ENCODE measurements at regions not wholly inside any gene's neighbourhood (a gene's known extent, or its start where the extent isn't known, plus 50 kb on each side); places are given as distances from the start of the nearest gene placed in this dataset.

DNA sequence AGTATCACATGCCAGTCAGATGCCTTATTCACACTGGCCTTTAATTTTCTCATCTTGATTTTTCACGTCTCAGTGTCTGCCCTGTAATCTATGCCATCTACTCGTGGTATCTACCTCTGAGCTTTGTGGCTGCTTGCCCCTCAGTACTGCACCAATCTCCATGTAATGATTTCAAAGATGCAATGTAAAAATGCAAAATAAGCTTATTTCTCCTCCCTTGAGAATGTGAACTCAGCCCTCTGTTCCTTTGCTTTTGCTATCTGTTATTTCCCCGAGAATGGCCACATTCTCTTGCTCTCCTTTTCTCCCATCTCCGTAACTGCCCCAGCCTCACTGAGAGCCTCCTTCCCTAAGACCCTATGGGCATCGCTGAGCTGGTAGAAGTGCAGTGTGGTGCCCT lies 317.5 kb downstream of the SFMBT2 start:
- H3K27ac ChIP-seq (ENCODE audit: low read depth in 1 of 2, low read length in 2 of 2), result no peak overlapping the region
- no peaks in the 10 kb centered on the region for H3K27me3 ChIP-seq (ENCODE audit: control insufficient read depth in 1 of 2, insufficient read depth in 2 of 2, low read length in 1 of 2)
- no peaks in the 10 kb centered on the region for H3K9me3 ChIP-seq (ENCODE audit: control insufficient read depth, low read length)
- ATAC-seq (ENCODE audit: low FRiP score) (no peak), DNase-seq (no peak)
- H3K4me1 ChIP-seq (ENCODE audit: control insufficient read depth in 1 of 2, insufficient read depth in 2 of 2, low read length in 2 of 2), result no peaks in the 10 kb centered on the region
- intact Hi-C loops (cut with DNase I), result no loop called here
- H3K4me3 ChIP-seq (ENCODE audit: low read length in 2 of 2), result no peak overlapping the region
- WGBS, 2 donors, result 81 to 85% methylated on average over 5 of the region's 5 CpGs
- no peaks in the 10 kb centered on the region for H3K36me3 ChIP-seq (ENCODE audit: control insufficient read depth in 1 of 2, insufficient read depth in 2 of 2, low read length in 1 of 2)

DNA sequence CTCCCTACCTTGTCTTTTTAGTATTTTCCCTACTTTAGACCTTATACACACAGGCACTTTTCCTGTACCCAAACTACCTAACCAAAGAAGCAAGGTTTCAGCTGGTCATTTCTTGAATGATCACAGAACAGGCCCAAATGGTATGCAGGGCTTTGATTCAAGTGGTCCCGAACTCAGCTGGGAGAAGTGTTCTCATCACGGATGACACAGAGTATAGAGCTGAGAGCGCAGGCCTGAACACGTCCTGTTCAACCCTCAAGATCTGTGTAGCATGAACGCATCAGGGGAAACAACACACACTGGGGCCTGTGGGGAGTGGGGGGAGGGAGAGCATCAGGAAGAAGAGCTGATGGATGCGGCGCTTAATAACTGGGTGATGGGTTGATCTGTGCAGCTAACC lies 318.2 kb downstream of the SFMBT2 start:
- 88 to 91% methylated on average over 7 of the region's 7 CpGs for WGBS, 2 donors
- Histone ChIP-seq H3K9me3 (ENCODE audit: control insufficient read depth, low read length) (peaks cover 1% of the 10 kb centered on the region), H3K4me3 (ENCODE audit: low read length in 2 of 2) (no peak overlapping the region)

DNA sequence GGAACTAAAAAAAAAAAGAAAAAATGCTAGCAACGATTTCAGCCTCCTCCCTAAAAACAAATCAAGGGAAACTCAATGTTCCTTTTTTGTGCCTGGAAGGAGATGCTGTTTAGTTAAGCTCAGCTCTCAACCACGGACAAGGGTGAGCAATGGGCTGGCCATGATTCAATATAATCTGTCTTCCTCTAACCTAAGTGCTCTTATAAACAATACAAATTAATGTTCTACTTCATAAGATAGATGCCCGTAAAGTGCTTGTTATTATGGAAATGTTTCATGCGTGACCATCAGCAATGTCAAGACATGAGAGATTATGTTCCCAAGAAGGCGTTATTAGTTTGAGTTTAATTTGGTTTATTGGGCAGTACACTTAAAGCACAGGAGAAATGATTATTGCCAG lies 320.3 kb downstream of the SFMBT2 start:
- intact Hi-C loops (cut with DNase I), result no loop called here
- Histone ChIP-seq H3K4me1 (ENCODE audit: control insufficient read depth in 1 of 2, insufficient read depth in 2 of 2, low read length in 2 of 2) (no peaks in the 10 kb centered on the region), H3K9me3 (ENCODE audit: control insufficient read depth, low read length) (peaks cover 1% of the 10 kb centered on the region), H3K27ac (ENCODE audit: low read depth in 1 of 2, low read length in 2 of 2) (no peak overlapping the region), H3K4me3 (ENCODE audit: low read length in 2 of 2) (no peak overlapping the region), H3K27me3 (ENCODE audit: control insufficient read depth in 1 of 2, insufficient read depth in 2 of 2, low read length in 1 of 2) (no peaks in the 10 kb centered on the region), H3K36me3 (ENCODE audit: control insufficient read depth in 1 of 2, insufficient read depth in 2 of 2, low read length in 1 of 2) (no peaks in the 10 kb centered on the region)
- ATAC-seq (ENCODE audit: low FRiP score), result no peak
- no peak for DNase-seq
- 21 to 26% methylated on average over 5 of the region's 5 CpGs for WGBS, 2 donors

More for the DNA sequence above, 318.2 kb downstream of the SFMBT2 start:
- H3K27ac ChIP-seq (ENCODE audit: low read depth in 1 of 2, low read length in 2 of 2), result no peak overlapping the region
- intact Hi-C loops (cut with DNase I), result no loop called here
- no peak for ATAC-seq (ENCODE audit: low FRiP score)
- DNase-seq, result no peak
- no peaks in the 10 kb centered on the region for H3K4me1 ChIP-seq (ENCODE audit: control insufficient read depth in 1 of 2, insufficient read depth in 2 of 2, low read length in 2 of 2)
- H3K27me3 ChIP-seq (ENCODE audit: control insufficient read depth in 1 of 2, insufficient read depth in 2 of 2, low read length in 1 of 2), result no peaks in the 10 kb centered on the region
- H3K36me3 ChIP-seq (ENCODE audit: control insufficient read depth in 1 of 2, insufficient read depth in 2 of 2, low read length in 1 of 2), result no peaks in the 10 kb centered on the region

DNA sequence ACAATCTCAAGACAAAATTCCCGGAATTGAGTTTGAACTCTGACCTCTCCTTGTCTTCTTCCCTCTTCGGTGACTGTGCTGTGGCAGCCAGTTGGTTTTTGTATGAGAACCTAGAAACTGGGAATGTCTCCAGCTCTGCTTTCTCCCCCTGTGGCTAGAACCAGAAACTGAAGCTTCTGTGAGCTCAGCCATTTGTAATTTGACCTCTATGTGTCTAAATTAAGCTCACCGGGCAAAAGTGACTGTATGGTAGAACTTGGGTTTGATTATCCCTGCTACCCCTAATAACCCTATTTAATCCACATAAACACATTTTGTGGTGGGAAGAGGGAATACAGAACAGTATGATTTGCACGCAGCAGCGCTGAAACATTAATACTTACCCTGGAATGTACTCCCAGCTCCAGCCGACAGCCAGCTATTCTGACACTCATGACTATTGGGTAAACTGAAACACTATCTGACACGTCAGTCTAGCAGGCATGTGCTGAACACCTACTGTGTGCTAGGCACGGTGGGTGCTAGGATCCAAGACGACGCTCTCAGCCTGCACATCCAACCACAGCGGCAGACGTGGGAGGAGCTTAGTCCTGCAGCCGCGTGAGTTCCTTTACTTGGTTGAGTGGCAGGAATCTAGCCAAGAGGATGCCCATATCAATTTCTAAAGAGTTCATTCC lies 324.8 kb downstream of the SFMBT2 start:
- peaks cover 1% of the 10 kb centered on the region for H3K9me3 ChIP-seq (ENCODE audit: control insufficient read depth, low read length)
- ATAC-seq (ENCODE audit: low FRiP score) (no peak), DNase-seq (no peak)
- 53 to 68% methylated on average over 14 of the region's 14 CpGs for WGBS, 2 donors
- no peak overlapping the region for H3K4me3 ChIP-seq (ENCODE audit: low read length in 2 of 2)
- no peak overlapping the region for H3K27ac ChIP-seq (ENCODE audit: low read depth in 1 of 2, low read length in 2 of 2)
- no peaks in the 10 kb centered on the region for H3K36me3 ChIP-seq (ENCODE audit: control insufficient read depth in 1 of 2, insufficient read depth in 2 of 2, low read length in 1 of 2)
- H3K4me1 ChIP-seq (ENCODE audit: control insufficient read depth in 1 of 2, insufficient read depth in 2 of 2, low read length in 2 of 2), result no peaks in the 10 kb centered on the region
- H3K27me3 ChIP-seq (ENCODE audit: control insufficient read depth in 1 of 2, insufficient read depth in 2 of 2, low read length in 1 of 2), result no peaks in the 10 kb centered on the region
- intact Hi-C loops (cut with DNase I), result no loop called here

DNA sequence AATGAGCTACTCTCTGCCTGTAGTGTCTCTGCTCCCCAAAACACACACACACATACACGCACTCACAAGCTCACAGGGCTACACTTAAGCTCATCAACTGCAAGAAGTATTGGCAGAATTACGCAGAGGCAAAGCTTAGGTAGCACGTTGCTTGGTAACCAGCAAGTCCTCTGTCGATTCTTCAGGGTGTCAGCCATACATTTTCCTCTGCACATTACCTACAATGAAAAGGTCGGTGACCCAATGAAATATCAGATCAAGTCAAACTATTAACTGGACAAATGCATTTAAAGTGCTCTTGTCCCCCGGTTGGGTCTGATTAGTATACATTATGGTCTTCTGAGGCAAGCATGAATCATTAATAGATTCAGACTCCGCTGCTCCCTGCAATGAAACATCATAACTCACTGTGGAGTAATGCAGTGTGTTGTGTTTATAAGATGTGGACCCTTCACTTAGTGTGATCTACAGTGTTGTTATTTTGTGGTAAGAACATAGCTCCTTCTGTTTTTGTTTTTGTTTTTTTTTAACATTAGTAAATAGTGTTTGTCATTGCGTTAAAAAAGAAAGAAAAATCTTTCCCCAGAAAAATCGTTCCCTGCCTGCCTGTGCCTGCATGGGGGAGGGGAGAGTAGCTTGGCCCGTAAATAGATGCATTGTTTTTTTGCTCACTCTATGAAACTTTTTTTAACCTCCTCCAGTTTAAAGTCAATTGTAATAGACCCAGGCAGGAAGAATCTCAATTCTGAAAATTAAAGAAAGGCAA lies 325.5 kb downstream of the SFMBT2 start:
- intact Hi-C loops (cut with DNase I), result no loop called here
- whole genome bisulfite sequencing, 2 donors, result 33 to 34% methylated on average over 10 of the region's 10 CpGs
- H3K9me3 ChIP-seq (ENCODE audit: control insufficient read depth, low read length), result peaks cover 1% of the 10 kb centered on the region
- ATAC-seq (ENCODE audit: low FRiP score), result no peak
- H3K36me3 ChIP-seq (ENCODE audit: control insufficient read depth in 1 of 2, insufficient read depth in 2 of 2, low read length in 1 of 2), result no peaks in the 10 kb centered on the region
- no peaks in the 10 kb centered on the region for H3K27me3 ChIP-seq (ENCODE audit: control insufficient read depth in 1 of 2, insufficient read depth in 2 of 2, low read length in 1 of 2)
- H3K27ac ChIP-seq (ENCODE audit: low read depth in 1 of 2, low read length in 2 of 2), result no peak overlapping the region
- no peak overlapping the region for H3K4me3 ChIP-seq (ENCODE audit: low read length in 2 of 2)
- H3K4me1 ChIP-seq (ENCODE audit: control insufficient read depth in 1 of 2, insufficient read depth in 2 of 2, low read length in 2 of 2), result no peaks in the 10 kb centered on the region
- no peak for DNase-seq

DNA sequence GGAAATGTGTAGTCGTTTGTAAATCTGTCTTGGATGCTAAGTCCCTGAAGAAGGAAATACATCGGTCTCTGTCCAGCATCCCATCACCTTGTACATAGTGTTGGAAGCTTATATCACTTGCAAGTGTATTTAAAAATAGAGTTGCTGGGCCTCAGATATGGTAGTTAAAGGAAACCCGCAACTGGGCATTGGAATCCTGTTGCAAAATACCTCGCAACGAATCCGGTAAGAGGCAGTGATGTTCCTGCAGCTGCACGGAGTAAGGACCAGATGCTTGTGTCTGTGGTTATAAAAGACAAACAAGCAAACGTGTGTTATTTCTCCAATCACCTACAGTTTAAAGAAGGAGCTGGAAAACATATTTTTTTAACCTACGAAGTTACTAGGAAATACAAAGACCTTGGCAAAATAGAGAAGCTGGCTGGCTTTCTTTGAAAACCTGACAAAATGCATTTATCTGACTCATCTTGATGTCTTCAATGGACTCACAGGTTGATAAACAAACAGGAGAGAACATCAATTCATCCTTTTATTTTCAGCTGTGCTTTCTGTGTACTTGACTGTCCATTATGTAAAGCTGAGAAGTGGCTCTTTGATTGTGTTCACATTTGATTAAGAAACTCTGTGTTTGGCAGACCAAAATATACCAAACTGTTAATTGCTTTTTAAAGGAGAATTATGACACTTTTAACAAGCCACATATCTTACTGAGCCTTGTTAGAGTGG lies 326.4 kb downstream of the SFMBT2 start:
- intact Hi-C loops (cut with DNase I), result no loop called here
- WGBS, 2 donors, result 42 to 53% methylated on average over 9 of the region's 9 CpGs
- Histone ChIP-seq H3K27me3 (ENCODE audit: control insufficient read depth in 1 of 2, insufficient read depth in 2 of 2, low read length in 1 of 2) (no peaks in the 10 kb centered on the region), H3K4me1 (ENCODE audit: control insufficient read depth in 1 of 2, insufficient read depth in 2 of 2, low read length in 2 of 2) (no peaks in the 10 kb centered on the region), H3K4me3 (ENCODE audit: low read length in 2 of 2) (no peak overlapping the region), H3K9me3 (ENCODE audit: control insufficient read depth, low read length) (peaks cover 1% of the 10 kb centered on the region), H3K27ac (ENCODE audit: low read depth in 1 of 2, low read length in 2 of 2) (no peak overlapping the region), H3K36me3 (ENCODE audit: control insufficient read depth in 1 of 2, insufficient read depth in 2 of 2, low read length in 1 of 2) (no peaks in the 10 kb centered on the region)
- ATAC-seq (ENCODE audit: low FRiP score) (no peak), DNase-seq (no peak)

DNA sequence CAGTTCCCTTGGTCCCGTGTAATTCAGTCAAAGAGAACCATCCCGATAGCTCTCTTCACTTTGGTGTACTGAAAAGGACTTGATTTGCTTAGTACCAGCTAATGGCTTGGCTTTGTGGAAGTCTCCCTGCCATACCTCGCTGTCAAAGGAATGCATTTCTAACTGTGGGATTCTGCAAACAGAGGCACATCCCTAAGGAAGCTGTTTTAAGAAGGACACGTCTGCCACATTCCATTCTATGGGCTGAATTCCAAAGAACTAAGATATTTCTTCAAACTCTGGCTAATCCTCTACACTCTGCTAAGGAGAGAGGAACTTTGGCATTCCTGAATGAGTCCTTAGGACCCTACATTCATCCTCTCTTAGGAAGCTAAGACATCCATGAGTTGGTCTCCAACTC lies 327.9 kb downstream of the SFMBT2 start:
- DNase-seq, result no peak
- intact Hi-C loops (cut with DNase I), result no loop called here
- H3K9me3 ChIP-seq (ENCODE audit: control insufficient read depth, low read length), result peaks cover 1% of the 10 kb centered on the region
- no peaks in the 10 kb centered on the region for H3K27me3 ChIP-seq (ENCODE audit: control insufficient read depth in 1 of 2, insufficient read depth in 2 of 2, low read length in 1 of 2)
- no peaks in the 10 kb centered on the region for H3K4me1 ChIP-seq (ENCODE audit: control insufficient read depth in 1 of 2, insufficient read depth in 2 of 2, low read length in 2 of 2)
- ATAC-seq (ENCODE audit: low FRiP score), result no peak
- no peak overlapping the region for H3K4me3 ChIP-seq (ENCODE audit: low read length in 2 of 2)
- 38 to 43% methylated on average over 4 of the region's 4 CpGs for WGBS, 2 donors
- no peaks in the 10 kb centered on the region for H3K36me3 ChIP-seq (ENCODE audit: control insufficient read depth in 1 of 2, insufficient read depth in 2 of 2, low read length in 1 of 2)
- H3K27ac ChIP-seq (ENCODE audit: low read depth in 1 of 2, low read length in 2 of 2), result no peak overlapping the region

DNA sequence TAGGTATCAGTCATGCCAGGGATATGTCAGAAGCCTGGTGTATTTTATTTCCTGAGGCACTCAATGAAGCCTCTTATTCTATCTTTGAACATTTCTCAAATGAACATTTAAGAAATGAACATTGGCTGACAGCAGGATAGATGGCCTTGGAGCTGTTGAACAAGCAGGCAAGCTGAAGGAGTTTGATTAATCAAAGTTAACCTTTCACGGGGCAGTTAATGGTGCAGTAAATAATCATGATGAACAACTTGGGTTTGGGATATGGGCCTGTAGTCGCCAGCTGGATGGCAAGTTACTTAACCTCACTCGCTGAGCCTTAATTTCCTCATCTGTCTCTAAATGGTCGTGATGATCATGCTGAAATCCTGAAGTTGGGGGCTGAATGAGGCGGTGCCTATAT lies 333.0 kb downstream of the SFMBT2 start:
- Histone ChIP-seq H3K36me3 (ENCODE audit: control insufficient read depth in 1 of 2, insufficient read depth in 2 of 2, low read length in 1 of 2) (no peaks in the 10 kb centered on the region), H3K9me3 (ENCODE audit: control insufficient read depth, low read length) (no peaks in the 10 kb centered on the region), H3K27me3 (ENCODE audit: control insufficient read depth in 1 of 2, insufficient read depth in 2 of 2, low read length in 1 of 2) (no peaks in the 10 kb centered on the region), H3K27ac (ENCODE audit: low read depth in 1 of 2, low read length in 2 of 2) (no peak overlapping the region), H3K4me3 (ENCODE audit: low read length in 2 of 2) (no peak overlapping the region), H3K4me1 (ENCODE audit: control insufficient read depth in 1 of 2, insufficient read depth in 2 of 2, low read length in 2 of 2) (no peaks in the 10 kb centered on the region)
- WGBS, 2 donors, result 28 to 41% methylated on average over 5 of the region's 5 CpGs
- intact Hi-C loops (cut with DNase I), result no loop called here
- ATAC-seq (ENCODE audit: low FRiP score), result no peak
- DNase-seq, result no peak
